ENCODE measurements at regions not wholly inside any gene's neighbourhood (a gene's known extent, or its start where the extent isn't known, plus 50 kb on each side); places are given as distances from the start of the nearest gene placed in this dataset.

GRCh38 chr7:145582742-145583303, 533.8 kb upstream of the CNTNAP2 start:
- Histone ChIP-seq H3K9me3 (ENCODE audit: insufficient read depth, low read length) (no peaks in the 10 kb centered on the region; the same call in 1 of the 2 replicates), H3K36me3 (ENCODE audit: low read length) (no peaks in the 10 kb centered on the region), H3K27ac (ENCODE audit: low read depth, low read length) (no peak overlapping the region), H3K79me2 (ENCODE audit: insufficient read depth, low read length) (no peaks in the 10 kb centered on the region), H3K9ac (ENCODE audit: low read length) (no peak overlapping the region), H3F3A (ENCODE audit: insufficient read depth) (no peaks in the 10 kb centered on the region), H2AFZ (ENCODE audit: low read depth, low read length, severe bottlenecking) (no peak overlapping the region), H3K9me2 (replicated peaks; ENCODE audit: insufficient read depth, low read length) (no peaks in the 10 kb centered on the region), H4K20me1 (ENCODE audit: low read depth, low read length) (no peaks in the 10 kb centered on the region), H3K4me3 (ENCODE audit: insufficient read depth, low read length, poor library complexity, severe bottlenecking) (no peak overlapping the region), H3K27me3 (ENCODE audit: low read length) (no peaks in the 10 kb centered on the region), H3K4me2 (ENCODE audit: low read depth, low read length, poor library complexity, severe bottlenecking) (no peak overlapping the region)
- TF ChIP-seq, protein P1, sequence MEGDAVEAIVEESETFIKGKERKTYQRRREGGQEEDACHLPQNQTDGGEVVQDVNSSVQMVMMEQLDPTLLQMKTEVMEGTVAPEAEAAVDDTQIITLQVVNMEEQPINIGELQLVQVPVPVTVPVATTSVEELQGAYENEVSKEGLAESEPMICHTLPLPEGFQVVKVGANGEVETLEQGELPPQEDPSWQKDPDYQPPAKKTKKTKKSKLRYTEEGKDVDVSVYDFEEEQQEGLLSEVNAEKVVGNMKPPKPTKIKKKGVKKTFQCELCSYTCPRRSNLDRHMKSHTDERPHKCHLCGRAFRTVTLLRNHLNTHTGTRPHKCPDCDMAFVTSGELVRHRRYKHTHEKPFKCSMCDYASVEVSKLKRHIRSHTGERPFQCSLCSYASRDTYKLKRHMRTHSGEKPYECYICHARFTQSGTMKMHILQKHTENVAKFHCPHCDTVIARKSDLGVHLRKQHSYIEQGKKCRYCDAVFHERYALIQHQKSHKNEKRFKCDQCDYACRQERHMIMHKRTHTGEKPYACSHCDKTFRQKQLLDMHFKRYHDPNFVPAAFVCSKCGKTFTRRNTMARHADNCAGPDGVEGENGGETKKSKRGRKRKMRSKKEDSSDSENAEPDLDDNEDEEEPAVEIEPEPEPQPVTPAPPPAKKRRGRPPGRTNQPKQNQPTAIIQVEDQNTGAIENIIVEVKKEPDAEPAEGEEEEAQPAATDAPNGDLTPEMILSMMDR (IDR thresholded peaks at IDR 0.05; ENCODE audit: insufficient read depth, low read length, poor library complexity, severe bottlenecking) = no peak
- no peak for TF ChIP-seq EZH2phosphoT487 (conservative IDR thresholded peaks at IDR 0.05; ENCODE audit: low read length)

DNA sequence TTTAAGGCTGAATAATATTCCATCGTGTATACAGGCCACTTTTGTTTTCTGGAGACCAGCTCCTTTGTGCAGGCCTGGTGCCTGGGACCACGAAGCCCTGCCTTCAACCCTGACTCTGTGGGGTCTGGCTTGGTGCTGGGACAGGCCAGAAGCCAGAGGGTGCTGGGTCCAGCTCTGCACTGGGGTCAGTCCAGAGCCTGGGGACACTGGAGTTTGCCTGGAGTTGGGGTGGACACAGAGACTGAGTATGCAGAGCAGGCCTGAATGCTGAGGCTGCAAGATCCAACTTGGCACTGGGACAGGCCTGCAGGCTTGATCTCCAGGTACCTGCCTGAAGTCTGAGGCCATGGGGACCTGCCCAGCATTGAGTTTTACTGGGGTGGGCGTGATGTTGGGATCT, 558.8 kb upstream of the CNTNAP2 start:
- Histone ChIP-seq H3K36me3 (ENCODE audit: low read length) (no peaks in the 10 kb centered on the region), H3K27me3 (ENCODE audit: low read length) (no peaks in the 10 kb centered on the region), H3K9me2 (replicated peaks; ENCODE audit: insufficient read depth, low read length) (no peaks in the 10 kb centered on the region), H3K4me3 (ENCODE audit: insufficient read depth, low read length, poor library complexity, severe bottlenecking) (no peak overlapping the region), H3F3A (ENCODE audit: insufficient read depth) (no peaks in the 10 kb centered on the region), H4K20me1 (ENCODE audit: low read depth, low read length) (no peaks in the 10 kb centered on the region), H3K4me2 (ENCODE audit: low read depth, low read length, poor library complexity, severe bottlenecking) (no peak overlapping the region), H3K27ac (ENCODE audit: low read depth, low read length) (no peak overlapping the region), H2AFZ (ENCODE audit: low read depth, low read length, severe bottlenecking) (no peak overlapping the region), H3K79me2 (ENCODE audit: insufficient read depth, low read length) (no peaks in the 10 kb centered on the region), H3K9ac (ENCODE audit: low read length) (no peak overlapping the region), H3K9me3 (ENCODE audit: insufficient read depth, low read length) (no peaks in the 10 kb centered on the region)
- TF ChIP-seq, protein P1 (IDR thresholded peaks at IDR 0.05; ENCODE audit: insufficient read depth, low read length, poor library complexity, severe bottlenecking) = no peak

DNA sequence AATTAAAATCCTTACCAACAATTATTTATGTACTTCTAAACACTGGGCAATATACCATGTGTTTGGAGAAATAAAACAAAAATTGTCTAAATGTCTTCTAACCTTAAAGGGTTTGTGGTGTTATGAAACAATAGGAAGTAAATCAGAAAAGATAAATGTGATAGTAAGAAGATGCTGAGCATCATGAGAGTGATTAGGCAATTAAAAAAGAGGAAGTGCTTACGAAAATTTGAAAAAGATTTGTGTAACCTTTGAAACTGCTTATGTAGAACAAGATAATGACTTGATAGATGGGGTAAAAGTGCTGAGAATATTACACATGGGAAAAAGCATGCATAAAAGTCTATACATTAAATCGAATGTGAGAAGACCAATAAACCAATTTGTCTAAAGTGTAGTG, 573.4 kb upstream of the CNTNAP2 start:
- Histone ChIP-seq H3K9me3 (ENCODE audit: insufficient read depth, low read length) (no peaks in the 10 kb centered on the region), H3K9ac (ENCODE audit: low read length) (no peak overlapping the region), H3K36me3 (ENCODE audit: low read length) (no peaks in the 10 kb centered on the region), H3K4me3 (ENCODE audit: insufficient read depth, low read length, poor library complexity, severe bottlenecking) (no peak overlapping the region), H3K27ac (ENCODE audit: low read depth, low read length) (no peak overlapping the region), H2AFZ (ENCODE audit: low read depth, low read length, severe bottlenecking) (no peak overlapping the region), H3F3A (ENCODE audit: insufficient read depth) (no peaks in the 10 kb centered on the region), H3K4me2 (ENCODE audit: low read depth, low read length, poor library complexity, severe bottlenecking) (no peak overlapping the region), H3K79me2 (ENCODE audit: insufficient read depth, low read length) (no peaks in the 10 kb centered on the region), H4K20me1 (ENCODE audit: low read depth, low read length) (no peaks in the 10 kb centered on the region), H3K9me2 (replicated peaks; ENCODE audit: insufficient read depth, low read length) (no peaks in the 10 kb centered on the region; the same call in 1 of the 2 replicates), H3K27me3 (ENCODE audit: low read length) (no peaks in the 10 kb centered on the region)
- TF ChIP-seq, protein P1 (IDR thresholded peaks at IDR 0.05; ENCODE audit: insufficient read depth, low read length, poor library complexity, severe bottlenecking) = no peak
- no peak for TF ChIP-seq EZH2phosphoT487 (conservative IDR thresholded peaks at IDR 0.05; ENCODE audit: low read length)

All from SU-DHL-6 (cell line).